ENCODE measurements at regions not wholly inside any gene's neighbourhood (a gene's known extent, or its start where the extent isn't known, plus 50 kb on each side); places are given as distances from the start of the nearest gene placed in this dataset.

- TF ChIP-seq GABPA (IDR thresholded peaks at IDR 0.05; ENCODE audit: low read depth) = no peak
- TF ChIP-seq POLR2AphosphoS5 (IDR thresholded peaks at IDR 0.05; ENCODE audit: low read depth) = no peak
- Histone ChIP-seq H3K27me3 (ENCODE audit: insufficient read depth, poor library complexity, severe bottlenecking) (no peaks in the 10 kb centered on the region), H3K4me3 (replicated peaks; ENCODE audit: insufficient read depth, low read length) (no peak overlapping the region), H3K27ac (replicated peaks) (no peak overlapping the region)
- DNase-seq (ENCODE audit: low read depth in 1 of 2, low spot score in 1 of 2) = no peak
These were observed 645.1 kb upstream of the B3GALT2 start for GRCh38 chr1:193831465-193831864.

DNA sequence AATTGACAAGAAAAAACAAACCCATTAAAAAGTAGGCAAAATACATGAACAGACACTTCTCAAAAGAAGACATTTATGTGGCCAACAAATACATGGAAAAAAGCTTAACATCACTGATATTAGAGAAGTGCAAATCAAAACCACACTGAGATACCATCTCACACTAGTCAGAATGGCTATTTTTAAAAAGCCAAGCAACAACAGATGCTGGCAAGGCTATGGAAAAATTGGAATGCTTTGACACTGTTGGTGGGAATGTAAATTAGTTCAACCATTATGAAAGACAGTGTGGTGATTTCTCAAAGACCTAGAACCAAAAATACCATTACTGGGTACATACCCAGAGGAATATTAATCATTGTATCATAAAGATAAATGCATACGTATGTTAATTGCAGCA, 641.1 kb upstream of the B3GALT2 start:
- TF ChIP-seq REST (IDR thresholded peaks at IDR 0.05; ENCODE audit: insufficient replicate concordance, low read depth) (no peak), SPI1 (IDR thresholded peaks at IDR 0.05; ENCODE audit: borderline replicate concordance, low read depth) (no peak), GABPA (IDR thresholded peaks at IDR 0.05; ENCODE audit: low read depth) (no peak), POLR2AphosphoS5 (IDR thresholded peaks at IDR 0.05; ENCODE audit: low read depth) (no peak)
- TF ChIP-seq, protein P1, sequence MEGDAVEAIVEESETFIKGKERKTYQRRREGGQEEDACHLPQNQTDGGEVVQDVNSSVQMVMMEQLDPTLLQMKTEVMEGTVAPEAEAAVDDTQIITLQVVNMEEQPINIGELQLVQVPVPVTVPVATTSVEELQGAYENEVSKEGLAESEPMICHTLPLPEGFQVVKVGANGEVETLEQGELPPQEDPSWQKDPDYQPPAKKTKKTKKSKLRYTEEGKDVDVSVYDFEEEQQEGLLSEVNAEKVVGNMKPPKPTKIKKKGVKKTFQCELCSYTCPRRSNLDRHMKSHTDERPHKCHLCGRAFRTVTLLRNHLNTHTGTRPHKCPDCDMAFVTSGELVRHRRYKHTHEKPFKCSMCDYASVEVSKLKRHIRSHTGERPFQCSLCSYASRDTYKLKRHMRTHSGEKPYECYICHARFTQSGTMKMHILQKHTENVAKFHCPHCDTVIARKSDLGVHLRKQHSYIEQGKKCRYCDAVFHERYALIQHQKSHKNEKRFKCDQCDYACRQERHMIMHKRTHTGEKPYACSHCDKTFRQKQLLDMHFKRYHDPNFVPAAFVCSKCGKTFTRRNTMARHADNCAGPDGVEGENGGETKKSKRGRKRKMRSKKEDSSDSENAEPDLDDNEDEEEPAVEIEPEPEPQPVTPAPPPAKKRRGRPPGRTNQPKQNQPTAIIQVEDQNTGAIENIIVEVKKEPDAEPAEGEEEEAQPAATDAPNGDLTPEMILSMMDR (IDR thresholded peaks at IDR 0.05; ENCODE audit: insufficient read depth, low read length) = no peak

DNA sequence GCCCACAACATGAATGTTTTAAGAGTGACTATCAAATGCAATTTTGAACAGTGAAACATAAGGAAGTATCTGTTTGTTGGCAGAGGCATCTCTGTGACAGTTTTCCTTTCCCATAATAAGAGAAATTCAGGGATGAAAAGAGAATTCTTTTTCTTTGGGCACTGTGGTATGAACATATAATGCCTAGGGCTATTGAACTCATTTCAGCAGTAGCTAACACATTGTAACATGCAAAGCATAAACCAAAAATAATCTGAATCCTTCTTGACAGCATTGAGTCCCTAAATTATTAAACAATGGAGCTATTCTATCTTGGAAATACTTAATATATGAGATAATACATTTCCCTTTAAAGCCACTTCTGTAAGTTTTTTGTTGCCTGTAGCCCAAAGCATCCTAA, 633.0 kb upstream of the B3GALT2 start:
- no peak for TF ChIP-seq POLR2AphosphoS5 (IDR thresholded peaks at IDR 0.05; ENCODE audit: low read depth)
- no peak for TF ChIP-seq SPI1 (IDR thresholded peaks at IDR 0.05; ENCODE audit: borderline replicate concordance, low read depth)
- no peak for TF ChIP-seq GABPA (IDR thresholded peaks at IDR 0.05; ENCODE audit: low read depth)
- TF ChIP-seq REST (IDR thresholded peaks at IDR 0.05; ENCODE audit: insufficient replicate concordance, low read depth) = no peak
- TF ChIP-seq, protein P1 (IDR thresholded peaks at IDR 0.05; ENCODE audit: insufficient read depth, low read length) = no peak
- no peak overlapping the region for H3K27ac ChIP-seq (replicated peaks)
- H3K4me3 ChIP-seq (replicated peaks; ENCODE audit: insufficient read depth, low read length) = no peak overlapping the region
- no peaks in the 10 kb centered on the region for H3K27me3 ChIP-seq (ENCODE audit: insufficient read depth, poor library complexity, severe bottlenecking)
- no peak for DNase-seq (ENCODE audit: low read depth in 1 of 2, low spot score in 1 of 2)

More for the DNA sequence above, 641.1 kb upstream of the B3GALT2 start:
- DNase-seq (ENCODE audit: low read depth in 1 of 2, low spot score in 1 of 2) = no peak
- no peak overlapping the region for H3K27ac ChIP-seq (replicated peaks)
- H3K27me3 ChIP-seq (ENCODE audit: insufficient read depth, poor library complexity, severe bottlenecking) = no peaks in the 10 kb centered on the region
- no peak overlapping the region for H3K4me3 ChIP-seq (replicated peaks; ENCODE audit: insufficient read depth, low read length)

GRCh38 chr1:193807208-193807607, 620.8 kb upstream of the B3GALT2 start:
- no peaks in the 10 kb centered on the region for H3K27me3 ChIP-seq (ENCODE audit: insufficient read depth, poor library complexity, severe bottlenecking)
- no peak for TF ChIP-seq SPI1 (IDR thresholded peaks at IDR 0.05; ENCODE audit: borderline replicate concordance, low read depth)
- no peak for TF ChIP-seq POLR2AphosphoS5 (IDR thresholded peaks at IDR 0.05; ENCODE audit: low read depth)
- TF ChIP-seq, protein P1 (IDR thresholded peaks at IDR 0.05; ENCODE audit: insufficient read depth, low read length) = no peak
- no peak for TF ChIP-seq REST (IDR thresholded peaks at IDR 0.05; ENCODE audit: insufficient replicate concordance, low read depth)
- no peak for TF ChIP-seq GABPA (IDR thresholded peaks at IDR 0.05; ENCODE audit: low read depth)
- no peak overlapping the region for H3K27ac ChIP-seq (replicated peaks)
- H3K4me3 ChIP-seq (replicated peaks; ENCODE audit: insufficient read depth, low read length) = no peak overlapping the region
- DNase-seq (ENCODE audit: low read depth in 1 of 2, low spot score in 1 of 2) = no peak

Measured in HL-60 (cell line).